ENCODE measurements at regions not wholly inside any gene's neighbourhood (a gene's known extent, or its start where the extent isn't known, plus 50 kb on each side); places are given as distances from the start of the nearest gene placed in this dataset.
A peak's percentile ranks its signal among the peaks of the same experiment; 100 is the strongest.

- DNase-seq (no peak), ATAC-seq (ENCODE audit: low read depth) (no peak)
- Histone ChIP-seq H3K36me3 (replicated peaks in 1 of 2; ENCODE audit: control extremely low read depth in 1 of 2, control insufficient read depth in 1 of 2, extremely low read depth in 1 of 2, insufficient read depth in 2 of 2, low read length in 1 of 2) (no peaks in the 10 kb centered on the region), H3K4me2 (replicated peaks; ENCODE audit: low read depth, low read length, poor library complexity, severe bottlenecking) (peak overlapping the region; percentile 4), H3K27me3 (replicated peaks in 1 of 4; ENCODE audit: control extremely low read depth in 1 of 4, control insufficient read depth in 3 of 4, insufficient read depth in 4 of 4, low read length in 3 of 4) (no peaks in the 10 kb centered on the region), H3K9ac (ENCODE audit: low read length) (no peak overlapping the region), H3K27ac (ENCODE audit: low read length in 2 of 2) (peak overlapping the region in 1 of 2 donors; percentile 75), H3K4me1 (ENCODE audit: control insufficient read depth in 2 of 2, insufficient read depth in 2 of 2, low read length in 2 of 2) (peaks cover 43 to 46% of the 10 kb centered on the region in 2 donors), H3K79me2 (ENCODE audit: control insufficient read depth, insufficient read depth, low read length) (no peaks in the 10 kb centered on the region), H3K4me3 (ENCODE audit: control extremely low read depth in 1 of 5, extremely low read depth in 1 of 5, insufficient read depth in 1 of 5, low read depth in 2 of 5, low read length in 4 of 5) (no peak overlapping the region), H4K20me1 (ENCODE audit: control insufficient read depth, insufficient read depth, low read length, poor library complexity, severe bottlenecking) (no peaks in the 10 kb centered on the region), H2AFZ (ENCODE audit: insufficient read depth, low read depth, low read length, poor library complexity, severe bottlenecking) (no peak overlapping the region), H3K9me3 (ENCODE audit: control extremely low read depth in 1 of 3, control insufficient read depth in 2 of 3, insufficient read depth in 1 of 3, low read length in 2 of 3) (no peaks in the 10 kb centered on the region)
- H3K4me3 Mint-ChIP-seq, result no peak overlapping the region
- ChIA-PET CTCF (interaction anchor here (1.1 to 3.4 kb wide), 3 partner anchors 21 to 34 kb away, joined by 3 to 12 read pairs (median 4); no protein-coding TSS in a partner anchor), POLR2A (interaction anchor here (1.1 kb wide), 1 partner anchor 96 kb away, joined by 3 read pairs; the partner anchor contains the start of gene CHD1)
- TF ChIP-seq CTCF (IDR thresholded peaks at IDR 0.05), result no peak
- no peak for TF ChIP-seq EZH2 (IDR thresholded peaks at IDR 0.05; ENCODE audit: borderline replicate concordance, insufficient read depth, low read depth, low read length, poor library complexity, severe bottlenecking)
- peaks cover 45% of the 10 kb centered on the region for H3K4me1 Mint-ChIP-seq
- no peaks in the 10 kb centered on the region for H3K9me3 Mint-ChIP-seq (ENCODE audit: insufficient read depth)
- WGBS (ENCODE audit: insufficient coverage), result 43% methylated on average over 1 of the region's 5 CpGs
- H3K27ac Mint-ChIP-seq, result peak overlapping the region; percentile 37
- no peaks in the 10 kb centered on the region for H3K27me3 Mint-ChIP-seq
- intact Hi-C loops (cut with micrococcal nuclease), result loop anchor here (2.0 to 5.0 kb wide), 2 partner anchors 21 to 1877 kb away; partner anchors contain the start of gene ST8SIA4
Measured at GRCh38 chr5:99025298-99026045, 96.7 kb upstream of the CHD1 start.

DNA sequence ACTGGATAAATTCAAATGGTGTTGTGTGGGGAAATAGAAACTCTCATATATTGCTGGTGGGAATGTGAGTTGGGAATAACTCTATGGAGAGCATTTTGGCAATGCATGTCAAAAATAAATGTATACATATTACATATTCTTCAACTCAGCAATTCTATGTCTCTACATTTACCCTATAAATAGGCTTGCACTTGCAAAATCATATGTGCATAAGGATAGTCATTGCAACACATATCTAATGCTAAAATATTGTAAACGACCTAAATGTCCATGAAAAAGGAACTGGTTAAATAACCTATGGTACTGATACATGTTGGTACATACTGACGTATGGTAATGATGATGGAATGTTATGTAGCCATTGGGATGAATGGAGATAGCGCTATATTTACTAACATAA lies 94.5 kb upstream of the CHD1 start:
- Mint-ChIP-seq H3K4me1 (peaks cover 29% of the 10 kb centered on the region), H3K27me3 (no peaks in the 10 kb centered on the region), H3K9me3 (ENCODE audit: insufficient read depth) (no peaks in the 10 kb centered on the region), H3K4me3 (no peak overlapping the region), H3K27ac (no peak overlapping the region)
- no peak for TF ChIP-seq CTCF (IDR thresholded peaks at IDR 0.05)
- no peak for TF ChIP-seq EZH2 (IDR thresholded peaks at IDR 0.05; ENCODE audit: borderline replicate concordance, insufficient read depth, low read depth, low read length, poor library complexity, severe bottlenecking)
- DNase-seq (no peak), ATAC-seq (ENCODE audit: low read depth) (no peak)
- no peaks in the 10 kb centered on the region for H3K79me2 ChIP-seq (ENCODE audit: control insufficient read depth, insufficient read depth, low read length)
- CTCF ChIA-PET, result no interaction called here
- H3K27me3 ChIP-seq (replicated peaks in 1 of 4; ENCODE audit: control extremely low read depth in 1 of 4, control insufficient read depth in 3 of 4, insufficient read depth in 4 of 4, low read length in 3 of 4), result no peaks in the 10 kb centered on the region
- no peak overlapping the region for H2AFZ ChIP-seq (ENCODE audit: insufficient read depth, low read depth, low read length, poor library complexity, severe bottlenecking)
- H4K20me1 ChIP-seq (ENCODE audit: control insufficient read depth, insufficient read depth, low read length, poor library complexity, severe bottlenecking), result no peaks in the 10 kb centered on the region
- no CpG with 5 or more reads among the region's 3 CpGs for WGBS (ENCODE audit: insufficient coverage)
- no peaks in the 10 kb centered on the region for H3K9me3 ChIP-seq (ENCODE audit: control extremely low read depth in 1 of 3, control insufficient read depth in 2 of 3, insufficient read depth in 1 of 3, low read length in 2 of 3)
- no peak overlapping the region for H3K9ac ChIP-seq (ENCODE audit: low read length)
- H3K36me3 ChIP-seq (replicated peaks in 1 of 2; ENCODE audit: control extremely low read depth in 1 of 2, control insufficient read depth in 1 of 2, extremely low read depth in 1 of 2, insufficient read depth in 2 of 2, low read length in 1 of 2), result no peaks in the 10 kb centered on the region
- H3K4me2 ChIP-seq (replicated peaks; ENCODE audit: low read depth, low read length, poor library complexity, severe bottlenecking), result no peak overlapping the region
- POLR2A ChIA-PET, result no interaction called here
- no peak overlapping the region for H3K27ac ChIP-seq (ENCODE audit: low read length in 2 of 2)
- no peak overlapping the region for H3K4me3 ChIP-seq (ENCODE audit: control extremely low read depth in 1 of 5, extremely low read depth in 1 of 5, insufficient read depth in 1 of 5, low read depth in 2 of 5, low read length in 4 of 5)
- intact Hi-C loops (cut with micrococcal nuclease), result no loop called here
- H3K4me1 ChIP-seq (ENCODE audit: control insufficient read depth in 2 of 2, insufficient read depth in 2 of 2, low read length in 2 of 2), result peaks cover 29 to 38% of the 10 kb centered on the region in 2 donors

Data from B cell (primary cell).